Mesendoderm (in vitro differentiated cells): ENCODE measurements at regions not wholly inside any gene's neighbourhood (a gene's known extent, or its start where the extent isn't known, plus 50 kb on each side); places are given as distances from the start of the nearest gene placed in this dataset.

Source experiments
- DNase-seq: peaks from one replicate; pipeline ENCODE4 v3.0.0; 2013
- H2AK5ac ChIP-seq: 2 replicates; pipeline ENCODE4 v1.6.1; 2013; ENCODE audit warnings: low read length, inconsistent platforms
- H2BK120ac ChIP-seq: 2 replicates; pipeline ENCODE4 v1.6.1; 2013; ENCODE audit warnings: low read depth, mild to moderate bottlenecking, low read length, moderate library complexity, mixed read lengths
- H2BK15ac ChIP-seq: replicated peaks from 2 replicates; pipeline ENCODE4 v1.6.1; 2013; ENCODE audit warnings: low read depth, mild to moderate bottlenecking, moderate library complexity
- H2BK5ac ChIP-seq: 2 replicates; pipeline ENCODE4 v1.6.1; 2013; ENCODE audit warnings: low read length, inconsistent platforms
- H3K18ac ChIP-seq: 2 replicates; pipeline ENCODE4 v1.6.1; 2013; ENCODE audit warnings: mild to moderate bottlenecking, low read length, mixed read lengths
- H3K23ac ChIP-seq: one replicate; pipeline ENCODE4 v1.6.1; 2013; ENCODE audit warnings: low read length
- H3K27ac ChIP-seq: 2 replicates; pipeline ENCODE4 v1.5.1; 2013; ENCODE audit warnings: low read depth, mild to moderate bottlenecking, inconsistent platforms, low read length, moderate library complexity
- H3K27me3 ChIP-seq: 2 replicates; pipeline ENCODE4 v1.6.1; 2013; ENCODE audit warnings: low read length, control low read depth, mild to moderate bottlenecking, inconsistent platforms; ENCODE audit not compliant: insufficient read depth, poor library complexity
- H3K36me3 ChIP-seq: 2 replicates; pipeline ENCODE4 v1.6.1; 2013; ENCODE audit warnings: low read length, inconsistent platforms; ENCODE audit not compliant: control insufficient read depth, insufficient read depth
- H3K4ac ChIP-seq: one replicate; pipeline ENCODE4 v1.6.1; 2013; ENCODE audit warnings: low read depth, mild to moderate bottlenecking, low read length, moderate library complexity
- H3K4me1 ChIP-seq: 2 replicates; pipeline ENCODE4 v1.6.1; 2013; ENCODE audit warnings: low read depth, low read length, inconsistent platforms; ENCODE audit not compliant: control insufficient read depth
- H3K4me2 ChIP-seq: 2 replicates; pipeline ENCODE4 v1.6.1; 2013; ENCODE audit warnings: low read length
- H3K4me3 ChIP-seq: 2 replicates; pipeline ENCODE4 v1.5.1; 2013; ENCODE audit warnings: mild to moderate bottlenecking, low read length
- H3K56ac ChIP-seq: one replicate; pipeline ENCODE4 v1.6.1; 2013; ENCODE audit warnings: low read length
- H3K79me1 ChIP-seq: 2 replicates; pipeline ENCODE4 v1.6.1; 2013; ENCODE audit warnings: low read length, inconsistent platforms
- H3K79me2 ChIP-seq: 2 replicates; pipeline ENCODE4 v1.6.1; 2013; ENCODE audit warnings: mild to moderate bottlenecking, low read length; ENCODE audit not compliant: control insufficient read depth, insufficient read depth
- H3K9ac ChIP-seq: 2 replicates; pipeline ENCODE4 v1.6.1; 2013; ENCODE audit warnings: low read length, inconsistent platforms
- H4K5ac ChIP-seq: one replicate; pipeline ENCODE4 v1.6.1; 2013; ENCODE audit warnings: low read length
- H4K8ac ChIP-seq: one replicate; pipeline ENCODE4 v1.6.1; 2013; ENCODE audit warnings: low read depth, mild to moderate bottlenecking, control low read depth, low read length, moderate library complexity
- WGBS: extraction: QIAGEN DNeasy Blood & Tissue Kit; methylation state at CpG from one replicate; pipeline ENCODE4 v1.1.7; 2013; ENCODE audit warnings: low lambda C conversion rate, missing lambda C conversion rate; ENCODE audit not compliant: insufficient coverage; ENCODE audit errors: extremely low coverage; 5-methylcytosine and 5-hydroxymethylcytosine counted together

GRCh38 chr10:29802171-29802570, 167.4 kb upstream of the SVIL start:
- no peaks in the 10 kb centered on the region for H3K79me1 ChIP-seq
- no peak overlapping the region for H4K5ac ChIP-seq
- no peak overlapping the region for H3K4ac ChIP-seq
- no peak overlapping the region for H2BK15ac ChIP-seq
- no peak overlapping the region for H3K27ac ChIP-seq
- DNase-seq, result no peak
- H3K4me1 ChIP-seq, result no peaks in the 10 kb centered on the region
- H3K27me3 ChIP-seq, result no peaks in the 10 kb centered on the region
- no peak overlapping the region for H2BK120ac ChIP-seq
- no peak overlapping the region for H2BK5ac ChIP-seq
- H3K4me2 ChIP-seq, result no peak overlapping the region
- no peak overlapping the region for H3K4me3 ChIP-seq
- no CpG with 5 or more reads among the region's 3 CpGs for WGBS
- H4K8ac ChIP-seq, result no peak overlapping the region
- H3K18ac ChIP-seq, result no peak overlapping the region
- no peak overlapping the region for H3K56ac ChIP-seq
- no peak overlapping the region for H3K9ac ChIP-seq
- H3K36me3 ChIP-seq, result no peaks in the 10 kb centered on the region
- no peak overlapping the region for H2AK5ac ChIP-seq
- H3K23ac ChIP-seq, result no peak overlapping the region
- no peaks in the 10 kb centered on the region for H3K79me2 ChIP-seq

DNA sequence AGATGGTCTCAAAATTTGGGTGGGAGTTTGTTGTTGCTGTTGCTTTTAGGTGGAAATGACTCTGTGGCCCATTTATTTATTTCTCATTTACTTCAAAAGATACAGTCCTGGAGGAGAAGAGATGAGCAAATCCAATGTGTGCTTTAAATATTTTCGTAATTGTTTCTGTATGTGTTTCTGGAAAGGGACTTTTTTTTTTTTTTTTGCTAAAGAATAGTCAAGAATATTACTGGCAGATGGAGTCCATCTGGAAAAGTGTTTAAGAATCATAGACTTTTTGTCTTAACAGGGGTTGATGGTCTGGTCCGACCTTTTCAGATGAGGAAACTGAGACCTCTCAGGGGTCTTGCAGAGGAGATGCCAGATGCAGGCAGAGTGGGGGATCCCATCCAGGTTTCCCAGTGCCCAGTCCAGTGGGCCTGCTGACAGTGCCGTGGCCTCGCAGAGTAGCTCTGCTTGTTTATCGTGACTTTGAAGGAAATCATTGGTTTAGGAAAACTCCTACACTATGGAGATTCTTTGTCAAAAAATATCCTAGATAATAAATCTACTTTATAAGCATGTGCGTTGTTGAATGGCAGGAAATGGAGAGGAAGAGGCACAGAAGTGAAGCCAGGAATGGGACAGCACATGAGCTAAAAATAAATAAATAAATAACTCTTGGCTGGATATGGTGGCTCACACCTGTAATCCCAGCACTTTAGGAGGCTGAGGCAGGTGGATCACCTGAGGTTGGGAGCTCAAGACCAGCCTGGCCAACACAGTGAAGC, 164.3 kb upstream of the SVIL start:
- H3K4me2 ChIP-seq, result no peak overlapping the region
- H3K4ac ChIP-seq, result no peak overlapping the region
- no peaks in the 10 kb centered on the region for H3K27me3 ChIP-seq
- H2BK15ac ChIP-seq, result no peak overlapping the region
- no peak overlapping the region for H3K27ac ChIP-seq
- no peak overlapping the region for H2BK5ac ChIP-seq
- no peak overlapping the region for H3K9ac ChIP-seq
- no peak overlapping the region for H3K56ac ChIP-seq
- no peak overlapping the region for H3K4me3 ChIP-seq
- DNase-seq, result no peak
- H3K18ac ChIP-seq, result no peak overlapping the region
- no peak overlapping the region for H4K5ac ChIP-seq
- no peak overlapping the region for H2BK120ac ChIP-seq
- H4K8ac ChIP-seq, result no peak overlapping the region
- no peak overlapping the region for H2AK5ac ChIP-seq
- no peak overlapping the region for H3K23ac ChIP-seq
- no CpG with 5 or more reads among the region's 6 CpGs for WGBS
- no peaks in the 10 kb centered on the region for H3K4me1 ChIP-seq
- H3K79me1 ChIP-seq, result no peaks in the 10 kb centered on the region
- H3K36me3 ChIP-seq, result no peaks in the 10 kb centered on the region
- no peaks in the 10 kb centered on the region for H3K79me2 ChIP-seq

DNA sequence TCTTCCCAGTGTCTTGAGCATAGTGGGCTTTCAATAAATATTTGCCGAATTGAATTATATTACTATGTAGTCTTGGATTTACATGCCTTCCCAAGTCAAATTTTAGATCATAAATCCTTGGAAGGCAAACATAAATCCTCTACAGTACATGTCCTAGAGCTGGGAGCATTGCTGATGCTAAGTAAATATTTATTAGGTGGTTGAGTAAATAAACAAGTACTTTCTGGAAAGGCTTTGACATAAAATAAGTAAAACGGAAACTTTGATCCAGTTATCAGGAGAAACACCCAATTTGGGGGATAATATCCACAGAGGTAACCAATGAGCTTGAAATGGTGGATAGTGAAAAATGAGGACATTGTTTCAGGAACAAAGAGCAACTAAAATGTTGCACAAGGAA, 162.8 kb upstream of the SVIL start:
- Histone ChIP-seq H3K27ac (no peak overlapping the region), H3K23ac (no peak overlapping the region), H2BK15ac (no peak overlapping the region), H3K36me3 (no peaks in the 10 kb centered on the region), H4K8ac (no peak overlapping the region), H3K79me1 (no peaks in the 10 kb centered on the region), H3K4me2 (no peak overlapping the region), H3K4me1 (no peaks in the 10 kb centered on the region), H3K4ac (no peak overlapping the region), H2BK5ac (no peak overlapping the region), H3K4me3 (no peak overlapping the region), H3K9ac (no peak overlapping the region), H4K5ac (no peak overlapping the region), H3K56ac (no peak overlapping the region), H2BK120ac (no peak overlapping the region), H3K27me3 (no peaks in the 10 kb centered on the region), H2AK5ac (no peak overlapping the region), H3K79me2 (no peaks in the 10 kb centered on the region), H3K18ac (no peak overlapping the region)
- no CpG with 5 or more reads among the region's 2 CpGs for WGBS
- DNase-seq, result no peak

DNA sequence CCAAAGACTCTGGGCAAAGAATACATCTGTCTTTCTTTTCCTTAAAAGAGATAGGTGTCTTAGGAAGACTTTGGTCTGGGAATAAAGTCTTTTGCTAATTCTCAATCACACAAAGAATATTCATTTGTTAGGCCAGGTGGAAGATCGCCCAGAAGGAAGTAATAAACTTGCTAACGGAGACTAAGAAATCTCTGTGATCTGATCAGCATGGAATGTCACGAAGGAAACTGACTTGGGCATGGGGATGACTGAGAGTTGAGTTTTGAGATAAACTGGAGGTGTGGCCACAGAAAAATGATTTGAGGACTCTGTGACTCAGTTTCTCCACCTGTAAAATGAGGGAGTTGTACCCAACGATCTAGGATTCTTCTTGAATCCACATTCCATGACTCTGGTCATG, 161.1 kb upstream of the SVIL start:
- Histone ChIP-seq H3K4me1 (no peaks in the 10 kb centered on the region), H2BK120ac (no peak overlapping the region), H2BK15ac (no peak overlapping the region), H3K4me3 (no peak overlapping the region), H4K5ac (no peak overlapping the region), H3K18ac (no peak overlapping the region), H3K79me1 (no peaks in the 10 kb centered on the region), H3K27me3 (no peaks in the 10 kb centered on the region), H2AK5ac (no peak overlapping the region), H2BK5ac (no peak overlapping the region), H3K23ac (no peak overlapping the region), H3K4ac (no peak overlapping the region), H3K9ac (no peak overlapping the region), H3K36me3 (no peaks in the 10 kb centered on the region), H3K4me2 (no peak overlapping the region), H3K79me2 (no peaks in the 10 kb centered on the region), H4K8ac (no peak overlapping the region), H3K27ac (no peak overlapping the region), H3K56ac (no peak overlapping the region)
- DNase-seq, result no peak
- no CpG with 5 or more reads among the region's 4 CpGs for WGBS

- no peak overlapping the region for H2AK5ac ChIP-seq
- WGBS, result no CpG with 5 or more reads among the region's 11 CpGs
- DNase-seq, result no peak
- H3K27ac ChIP-seq, result no peak overlapping the region
- no peak overlapping the region for H3K4me2 ChIP-seq
- no peak overlapping the region for H2BK120ac ChIP-seq
- H4K8ac ChIP-seq, result no peak overlapping the region
- H2BK5ac ChIP-seq, result no peak overlapping the region
- H3K18ac ChIP-seq, result no peak overlapping the region
- H3K4me1 ChIP-seq, result no peaks in the 10 kb centered on the region
- H3K36me3 ChIP-seq, result no peaks in the 10 kb centered on the region
- no peak overlapping the region for H3K4me3 ChIP-seq
- no peak overlapping the region for H3K9ac ChIP-seq
- no peak overlapping the region for H4K5ac ChIP-seq
- no peaks in the 10 kb centered on the region for H3K79me2 ChIP-seq
- no peaks in the 10 kb centered on the region for H3K27me3 ChIP-seq
- H3K79me1 ChIP-seq, result no peaks in the 10 kb centered on the region
- H3K4ac ChIP-seq, result no peak overlapping the region
- H2BK15ac ChIP-seq, result no peak overlapping the region
- no peak overlapping the region for H3K23ac ChIP-seq
- H3K56ac ChIP-seq, result no peak overlapping the region
These were observed 160.2 kb upstream of the SVIL start for GRCh38 chr10:29794776-29795611.
